Cardiac fibroblast (primary cell): ENCODE measurements at regions not wholly inside any gene's neighbourhood (a gene's known extent, or its start where the extent isn't known, plus 50 kb on each side); places are given as distances from the start of the nearest gene placed in this dataset.
A peak's percentile ranks its signal among the peaks of the same experiment; 100 is the strongest.
"Not testable (repeated sequence)": the region's sequence is repeated elsewhere in the genome, so short reads cannot be mapped to it uniquely, and the experiment has no call there.

Experiments used
- DNase-seq, 2 donors: peaks; one replicate each; pipeline versions ENCODE4 v3.0.0 to v3.0.0-alpha.2; 2010; ENCODE audit warnings: low read depth in 2 of 2
- H3K4me3 ChIP-seq, 2 donors: replicated peaks in 1 of 2; 1 replicate in 1 of 2; 2 replicates in 1 of 2; pipeline ENCODE4 v1.5.1; 2011; ENCODE audit warnings: low read depth in 2 of 2, low read length in 2 of 2, mild to moderate bottlenecking in 2 of 2, moderate library complexity in 1 of 2
- TF ChIP-seq, protein P1 (sequence below): IDR thresholded peaks from one replicate; pipeline ENCODE4 v1.5.1; 2011; ENCODE audit warnings: low read depth, mild to moderate bottlenecking, low read length, inconsistent platforms

DNA sequence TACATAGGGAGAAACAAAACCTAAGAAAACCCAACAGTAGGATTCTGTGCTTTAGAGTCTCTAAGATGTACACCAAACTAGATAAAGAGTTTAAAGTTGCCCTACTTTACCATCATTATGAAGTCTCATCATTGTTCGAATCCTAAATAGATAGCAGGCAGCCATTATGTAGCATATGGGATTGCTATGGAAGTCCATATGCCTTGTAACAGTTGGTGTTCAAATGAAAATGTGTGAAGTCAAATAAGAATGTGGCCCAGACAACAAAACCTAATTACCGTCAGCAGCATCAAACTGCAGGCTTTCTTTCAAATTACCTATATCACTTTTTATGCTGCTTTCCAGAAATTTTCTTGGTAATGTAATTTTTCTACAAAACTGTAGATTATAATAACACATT, 1380.1 kb downstream of the GRIK2 start:
- no peak overlapping the region for H3K4me3 ChIP-seq
- no peak for DNase-seq
- TF ChIP-seq, protein P1, sequence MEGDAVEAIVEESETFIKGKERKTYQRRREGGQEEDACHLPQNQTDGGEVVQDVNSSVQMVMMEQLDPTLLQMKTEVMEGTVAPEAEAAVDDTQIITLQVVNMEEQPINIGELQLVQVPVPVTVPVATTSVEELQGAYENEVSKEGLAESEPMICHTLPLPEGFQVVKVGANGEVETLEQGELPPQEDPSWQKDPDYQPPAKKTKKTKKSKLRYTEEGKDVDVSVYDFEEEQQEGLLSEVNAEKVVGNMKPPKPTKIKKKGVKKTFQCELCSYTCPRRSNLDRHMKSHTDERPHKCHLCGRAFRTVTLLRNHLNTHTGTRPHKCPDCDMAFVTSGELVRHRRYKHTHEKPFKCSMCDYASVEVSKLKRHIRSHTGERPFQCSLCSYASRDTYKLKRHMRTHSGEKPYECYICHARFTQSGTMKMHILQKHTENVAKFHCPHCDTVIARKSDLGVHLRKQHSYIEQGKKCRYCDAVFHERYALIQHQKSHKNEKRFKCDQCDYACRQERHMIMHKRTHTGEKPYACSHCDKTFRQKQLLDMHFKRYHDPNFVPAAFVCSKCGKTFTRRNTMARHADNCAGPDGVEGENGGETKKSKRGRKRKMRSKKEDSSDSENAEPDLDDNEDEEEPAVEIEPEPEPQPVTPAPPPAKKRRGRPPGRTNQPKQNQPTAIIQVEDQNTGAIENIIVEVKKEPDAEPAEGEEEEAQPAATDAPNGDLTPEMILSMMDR: no peak

DNA sequence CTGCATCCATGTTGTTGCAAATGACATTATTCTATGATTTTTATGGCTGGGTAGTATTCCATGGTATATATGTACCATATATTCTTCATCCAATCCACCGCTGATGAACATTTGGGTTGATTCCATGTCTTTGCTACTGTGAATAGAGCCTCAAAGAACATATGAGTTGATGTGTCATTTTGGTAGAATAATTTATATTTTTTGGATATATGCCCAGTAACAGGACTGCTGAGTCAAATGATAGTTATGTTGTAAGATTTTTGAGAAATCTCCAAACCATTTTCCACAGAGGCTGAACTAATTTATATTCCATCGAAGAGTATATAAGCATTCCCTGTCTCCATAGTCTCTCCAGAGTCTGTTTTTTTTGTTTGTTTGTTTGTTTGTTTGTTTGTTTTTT, 1373.5 kb downstream of the GRIK2 start:
- H3K4me3 ChIP-seq: no peak overlapping the region
- DNase-seq: peak in 1 of 2 donors; percentile 8
- TF ChIP-seq, protein P1: no peak

DNA sequence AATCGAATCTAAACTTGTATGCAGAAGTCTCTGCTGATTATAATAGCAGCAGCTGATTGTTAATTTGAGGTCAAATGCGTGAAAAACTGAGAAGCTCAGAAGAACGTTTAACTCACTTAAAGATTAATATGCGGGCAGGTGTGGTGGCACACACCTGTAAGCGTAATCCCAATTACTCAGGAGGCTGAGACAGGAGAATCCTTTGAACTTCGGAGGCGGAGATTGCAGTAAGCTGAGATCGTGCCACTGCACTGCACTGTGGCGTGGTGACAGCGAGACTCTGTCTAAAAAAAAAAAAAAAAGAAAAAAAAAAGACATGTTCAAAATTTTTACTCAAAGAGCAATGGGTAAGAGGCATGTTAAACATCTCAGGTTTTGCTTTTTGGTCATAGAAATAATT, 1370.8 kb downstream of the GRIK2 start:
- TF ChIP-seq, protein P1: no peak
- H3K4me3 ChIP-seq: no peak overlapping the region
- DNase-seq: no peak

DNA sequence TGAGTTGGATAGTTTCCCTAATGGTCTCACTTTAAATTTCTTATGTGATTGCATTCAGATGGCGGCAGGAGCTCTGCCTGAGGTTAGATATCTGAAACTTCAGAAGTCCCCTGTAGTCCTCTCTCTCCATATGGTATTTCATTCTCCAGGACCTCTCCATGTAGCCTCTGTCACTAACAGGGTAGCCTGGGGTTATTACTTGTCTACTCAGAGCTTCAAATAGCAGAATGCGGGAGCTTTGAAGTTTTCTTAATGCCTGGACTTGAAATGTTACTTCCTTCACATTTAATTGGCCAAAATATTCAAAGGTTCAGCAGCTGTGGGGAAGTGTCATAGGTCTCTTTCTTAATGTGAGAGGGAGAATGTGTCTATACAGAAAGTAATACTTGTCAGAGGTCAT, 1370.4 kb downstream of the GRIK2 start:
- TF ChIP-seq, protein P1: no peak
- no peak for DNase-seq
- no peak overlapping the region for H3K4me3 ChIP-seq

DNA sequence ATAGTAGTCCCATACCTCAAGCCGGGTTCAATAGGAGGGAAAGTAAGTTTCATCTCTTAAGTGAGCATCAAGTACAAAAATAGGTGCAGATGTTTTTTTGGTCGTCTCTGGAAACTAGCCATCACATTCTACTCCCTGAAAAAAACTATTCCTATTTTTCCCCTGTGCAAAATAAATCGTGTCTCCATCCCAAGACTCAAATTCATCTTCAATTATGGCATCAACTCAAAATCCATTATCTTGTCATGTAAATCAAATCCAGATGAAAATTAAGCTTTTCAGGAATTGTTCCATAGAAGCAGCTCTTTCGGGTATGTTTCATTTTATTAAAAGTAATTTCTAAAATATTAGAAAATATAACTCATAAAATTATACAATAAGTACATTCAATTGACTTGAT, 1368.4 kb downstream of the GRIK2 start:
- TF ChIP-seq, protein P1: no peak
- no peak for DNase-seq
- H3K4me3 ChIP-seq: no peak overlapping the region

DNA sequence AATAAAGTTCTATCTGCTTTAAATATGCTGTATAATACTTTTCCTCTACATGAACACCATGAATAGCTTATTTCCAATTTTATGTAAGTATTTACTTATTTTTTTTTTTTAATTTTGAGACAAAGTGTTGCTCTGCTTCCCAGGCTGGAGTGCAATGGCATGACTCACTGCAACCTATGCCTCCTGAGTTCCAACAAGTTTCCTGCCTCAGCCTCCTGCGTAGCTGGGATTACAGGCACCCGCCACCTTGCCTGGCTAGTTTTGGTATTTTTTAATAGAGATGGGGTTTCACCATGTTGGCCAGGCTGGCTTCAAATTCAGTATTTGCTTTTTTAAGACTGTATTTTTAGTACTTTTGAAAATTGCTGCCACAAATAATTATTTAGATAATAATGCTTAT, 1365.9 kb downstream of the GRIK2 start:
- H3K4me3 ChIP-seq: no peak overlapping the region
- no peak for DNase-seq
- TF ChIP-seq, protein P1: no peak

DNA sequence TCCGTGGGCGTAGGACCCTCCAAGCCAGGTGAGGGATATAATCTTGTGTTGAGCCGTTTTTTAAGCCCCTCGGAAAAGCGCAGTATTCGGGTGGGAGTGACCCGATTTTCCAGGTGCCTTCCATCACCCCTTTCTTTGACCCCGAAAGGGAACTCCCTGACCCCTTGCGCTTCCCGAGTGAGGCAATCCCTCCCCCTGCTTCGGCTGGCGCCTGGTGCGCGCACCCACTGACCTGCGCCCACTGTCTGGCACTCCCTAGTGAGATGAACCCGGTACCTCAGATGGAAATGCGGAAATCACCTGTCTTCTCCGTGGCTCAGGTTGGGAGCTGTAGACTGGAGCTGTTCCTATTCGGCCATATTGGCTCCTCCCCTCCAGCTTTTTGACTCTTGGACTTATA, 1365.0 kb downstream of the GRIK2 start:
- not testable (repeated sequence) for DNase-seq, H3K4me3 ChIP-seq
